Loucy (cell line): ENCODE measurements at regions not wholly inside any gene's neighbourhood (a gene's known extent, or its start where the extent isn't known, plus 50 kb on each side); places are given as distances from the start of the nearest gene placed in this dataset.

Source experiments
- EZH2phosphoT487 ChIP-seq: fragments of 200-600 bp; IDR thresholded peaks from 2 replicates; pipeline ENCODE4 v1.6.1; 2018; ENCODE audit warnings: antibody characterized with exemption, mild to moderate bottlenecking, moderate library complexity, borderline replicate concordance
- TF ChIP-seq, protein P1 (sequence below): fragments of 200-600 bp; sonication (generic); conservative IDR thresholded peaks from 2 replicates; pipeline ENCODE4 v1.5.1; 2014; ENCODE audit warnings: mild to moderate bottlenecking, antibody characterized with exemption, low read length

DNA sequence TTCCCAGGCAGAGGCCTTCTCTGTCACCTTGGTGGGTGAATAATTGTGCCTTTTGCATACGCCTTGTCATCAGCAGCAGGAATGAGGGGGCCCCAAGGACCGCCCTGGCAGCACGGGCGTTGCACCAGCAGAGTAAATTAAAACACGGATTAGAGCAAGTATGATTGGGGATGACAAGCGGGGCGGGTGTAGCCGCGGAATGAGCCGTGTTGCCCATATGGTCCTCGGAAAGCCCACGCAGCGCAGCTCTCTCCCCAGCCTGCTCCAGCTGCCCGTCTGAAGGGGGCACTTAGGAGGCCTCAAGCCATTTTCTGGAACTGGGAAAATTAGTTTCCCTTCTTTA, 299.4 kb upstream of the IRX3 start:
- TF ChIP-seq, protein P1, sequence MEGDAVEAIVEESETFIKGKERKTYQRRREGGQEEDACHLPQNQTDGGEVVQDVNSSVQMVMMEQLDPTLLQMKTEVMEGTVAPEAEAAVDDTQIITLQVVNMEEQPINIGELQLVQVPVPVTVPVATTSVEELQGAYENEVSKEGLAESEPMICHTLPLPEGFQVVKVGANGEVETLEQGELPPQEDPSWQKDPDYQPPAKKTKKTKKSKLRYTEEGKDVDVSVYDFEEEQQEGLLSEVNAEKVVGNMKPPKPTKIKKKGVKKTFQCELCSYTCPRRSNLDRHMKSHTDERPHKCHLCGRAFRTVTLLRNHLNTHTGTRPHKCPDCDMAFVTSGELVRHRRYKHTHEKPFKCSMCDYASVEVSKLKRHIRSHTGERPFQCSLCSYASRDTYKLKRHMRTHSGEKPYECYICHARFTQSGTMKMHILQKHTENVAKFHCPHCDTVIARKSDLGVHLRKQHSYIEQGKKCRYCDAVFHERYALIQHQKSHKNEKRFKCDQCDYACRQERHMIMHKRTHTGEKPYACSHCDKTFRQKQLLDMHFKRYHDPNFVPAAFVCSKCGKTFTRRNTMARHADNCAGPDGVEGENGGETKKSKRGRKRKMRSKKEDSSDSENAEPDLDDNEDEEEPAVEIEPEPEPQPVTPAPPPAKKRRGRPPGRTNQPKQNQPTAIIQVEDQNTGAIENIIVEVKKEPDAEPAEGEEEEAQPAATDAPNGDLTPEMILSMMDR = no peak
- TF ChIP-seq EZH2phosphoT487 = no peak
